Mesenchymal stem cell (in vitro differentiated cells and primary cell): ENCODE measurements at regions not wholly inside any gene's neighbourhood (a gene's known extent, or its start where the extent isn't known, plus 50 kb on each side); places are given as distances from the start of the nearest gene placed in this dataset.

Experiments used
- DNase-seq: peaks from one replicate; pipeline ENCODE4 v3.0.0-alpha.2; 2013
- H2AFZ ChIP-seq: one replicate; pipeline ENCODE4 v1.6.1; 2013; ENCODE audit warnings: low read depth, mild to moderate bottlenecking, control low read depth, inconsistent platforms, low read length, moderate library complexity
- H2AK5ac ChIP-seq: 2 replicates; pipeline ENCODE4 v1.6.1; 2013; ENCODE audit warnings: low read length, moderate library complexity, mild to moderate bottlenecking, inconsistent platforms; ENCODE audit not compliant: severe bottlenecking
- H2BK120ac ChIP-seq: one replicate; pipeline ENCODE4 v1.6.1; 2013; ENCODE audit warnings: low read depth, mild to moderate bottlenecking, inconsistent platforms, low read length, moderate library complexity
- H2BK12ac ChIP-seq, 2 experiments: one replicate each; pipeline ENCODE4 v1.6.1; 2013; ENCODE audit warnings: inconsistent platforms in 2 of 2, low read length in 2 of 2, mild to moderate bottlenecking in 2 of 2, moderate library complexity in 2 of 2, control low read depth in 1 of 2
- H2BK15ac ChIP-seq: one replicate; pipeline ENCODE4 v1.6.1; 2013; ENCODE audit warnings: mild to moderate bottlenecking, low read depth, inconsistent platforms; ENCODE audit not compliant: poor library complexity, severe bottlenecking
- H2BK5ac ChIP-seq: 2 replicates; pipeline ENCODE4 v1.6.1; 2013; ENCODE audit warnings: low read depth, mild to moderate bottlenecking, low read length, control low read depth, inconsistent platforms; ENCODE audit not compliant: poor library complexity, severe bottlenecking
- H3K14ac ChIP-seq, 2 experiments: one replicate each; pipeline ENCODE4 v1.6.1; 2013; ENCODE audit warnings: inconsistent platforms in 2 of 2, low read length in 2 of 2, control low read depth in 1 of 2, mild to moderate bottlenecking in 1 of 2, moderate library complexity in 1 of 2
- H3K18ac ChIP-seq, 2 experiments: one replicate each; pipeline ENCODE4 v1.6.1; 2013; ENCODE audit warnings: inconsistent platforms in 2 of 2, low read length in 2 of 2, control low read depth in 1 of 2, low read depth in 1 of 2, mild to moderate bottlenecking in 1 of 2
- H3K23ac ChIP-seq, 2 experiments: one replicate each; pipeline ENCODE4 v1.6.1; 2013; ENCODE audit warnings: inconsistent platforms in 2 of 2, low read length in 2 of 2, mild to moderate bottlenecking in 2 of 2, moderate library complexity in 2 of 2, control low read depth in 1 of 2
- H3K27ac ChIP-seq: 2 replicates; pipeline ENCODE4 v1.5.1; 2013; ENCODE audit warnings: mild to moderate bottlenecking, moderate library complexity, low read length, control low read depth, inconsistent platforms; ENCODE audit not compliant: poor library complexity, severe bottlenecking
- H3K27me3 ChIP-seq, 2 experiments: 2 replicates each; pipeline versions ENCODE4 v1.6.1 to v1.7.0; 2013; ENCODE audit warnings: low read length in 2 of 2, mild to moderate bottlenecking in 2 of 2, moderate library complexity in 2 of 2, control low read depth in 1 of 2, inconsistent platforms in 1 of 2; ENCODE audit not compliant: control insufficient read depth in 1 of 2, insufficient read depth in 1 of 2
- H3K36me3 ChIP-seq, 2 experiments: 2 replicates each; pipeline versions ENCODE4 v1.6.1 to v1.7.0; 2013; ENCODE audit warnings: low read length in 2 of 2, control low read depth in 1 of 2, inconsistent platforms in 1 of 2, low read depth in 1 of 2, mild to moderate bottlenecking in 1 of 2; ENCODE audit not compliant: insufficient read depth in 2 of 2, control insufficient read depth in 1 of 2
- H3K4ac ChIP-seq, 2 experiments: one replicate each; pipeline ENCODE4 v1.6.1; 2013; ENCODE audit warnings: inconsistent platforms in 2 of 2, low read length in 2 of 2, mild to moderate bottlenecking in 2 of 2, moderate library complexity in 2 of 2, control low read depth in 1 of 2, low read depth in 1 of 2
- H3K4me1 ChIP-seq: 2 replicates; pipeline ENCODE4 v1.6.1; 2013; ENCODE audit warnings: low read depth, low read length, control low read depth; ENCODE audit not compliant: control insufficient read depth, insufficient read depth
- H3K4me2 ChIP-seq: 2 replicates; pipeline ENCODE4 v1.6.1; 2013; ENCODE audit warnings: low read length, mild to moderate bottlenecking, inconsistent platforms; ENCODE audit not compliant: poor library complexity, severe bottlenecking
- H3K4me3 ChIP-seq, 2 experiments: 2 replicates each; pipeline versions ENCODE4 v1.5.1 to v1.7.0; 2013; ENCODE audit warnings: low read length in 2 of 2, mild to moderate bottlenecking in 2 of 2, control low read depth in 1 of 2, low read depth in 1 of 2; ENCODE audit not compliant: insufficient read depth in 1 of 2
- H3K79me1 ChIP-seq: replicated peaks from 2 replicates; pipeline ENCODE4 v1.6.1; 2013; ENCODE audit warnings: mild to moderate bottlenecking, control low read depth, low read length, inconsistent platforms; ENCODE audit not compliant: poor library complexity, severe bottlenecking
- H3K9ac ChIP-seq: 2 replicates; pipeline ENCODE4 v1.7.0; 2013; ENCODE audit warnings: mild to moderate bottlenecking, low read length, moderate library complexity
- H3K9me3 ChIP-seq: 2 replicates; pipeline ENCODE4 v1.7.0; 2013; ENCODE audit warnings: mild to moderate bottlenecking, low read length; ENCODE audit not compliant: control insufficient read depth
- H4K8ac ChIP-seq: one replicate; pipeline ENCODE4 v1.6.1; 2013; ENCODE audit warnings: inconsistent platforms, mild to moderate bottlenecking, low read length, moderate library complexity
- H4K91ac ChIP-seq: one replicate; pipeline ENCODE4 v1.6.1; 2013; ENCODE audit warnings: mild to moderate bottlenecking, low read length, inconsistent platforms
- WGBS: methylation state at CpG from one replicate; pipeline ENCODE4 v1.1.7; 2013; ENCODE audit warnings: mixed read lengths; 5-methylcytosine and 5-hydroxymethylcytosine counted together

- WGBS, result 93% methylated on average over 1 of the region's 1 CpG
Observed at GRCh38 chr7:53531-53930, 138.8 kb upstream of the FAM20C start.

GRCh38 chr7:54615-55014 lies 137.8 kb upstream of the FAM20C start:
- H3K4me2 ChIP-seq, result no peak overlapping the region
- H3K27me3 ChIP-seq, result peaks cover 11 to 21% of the 10 kb centered on the region in 2 experiments
- H4K91ac ChIP-seq, result no peak overlapping the region
- H3K18ac ChIP-seq, result no peak overlapping the region
- H2BK15ac ChIP-seq, result no peak overlapping the region
- H4K8ac ChIP-seq, result no peak overlapping the region
- H3K9ac ChIP-seq, result no peak overlapping the region
- no peak overlapping the region for H2BK12ac ChIP-seq
- no peaks in the 10 kb centered on the region for H3K79me1 ChIP-seq
- no peak overlapping the region for H3K14ac ChIP-seq
- H3K36me3 ChIP-seq, result no peaks in the 10 kb centered on the region
- H2AFZ ChIP-seq, result no peak overlapping the region
- H3K9me3 ChIP-seq, result peaks cover 4% of the 10 kb centered on the region
- WGBS, result 81% methylated on average over 6 of the region's 6 CpGs
- no peak overlapping the region for H2AK5ac ChIP-seq
- no peak overlapping the region for H2BK5ac ChIP-seq
- no peak overlapping the region for H3K4ac ChIP-seq
- H3K4me3 ChIP-seq, result no peak overlapping the region
- H2BK120ac ChIP-seq, result no peak overlapping the region
- DNase-seq, result no peak
- peak overlapping the region in 1 of 2 experiments; percentile 29 for H3K23ac ChIP-seq
- no peak overlapping the region for H3K27ac ChIP-seq
- H3K4me1 ChIP-seq, result no peaks in the 10 kb centered on the region

More at GRCh38 chr7:53531-53930, 138.8 kb upstream of the FAM20C start:
- H4K8ac ChIP-seq, result no peak overlapping the region
- H3K27ac ChIP-seq, result no peak overlapping the region
- H3K79me1 ChIP-seq, result no peaks in the 10 kb centered on the region
- H3K23ac ChIP-seq, result no peak overlapping the region
- H3K4me3 ChIP-seq, result no peak overlapping the region
- H3K4me2 ChIP-seq, result no peak overlapping the region
- H2BK120ac ChIP-seq, result no peak overlapping the region
- H3K27me3 ChIP-seq, result peaks cover 11 to 16% of the 10 kb centered on the region in 2 experiments
- no peak for DNase-seq
- no peak overlapping the region for H2AK5ac ChIP-seq
- H2BK15ac ChIP-seq, result no peak overlapping the region
- no peak overlapping the region for H4K91ac ChIP-seq
- no peak overlapping the region for H3K4ac ChIP-seq
- H3K9me3 ChIP-seq, result peaks cover 4% of the 10 kb centered on the region
- H3K36me3 ChIP-seq, result no peaks in the 10 kb centered on the region
- H2AFZ ChIP-seq, result no peak overlapping the region
- no peak overlapping the region for H2BK12ac ChIP-seq
- H3K9ac ChIP-seq, result no peak overlapping the region
- H3K14ac ChIP-seq, result no peak overlapping the region
- no peak overlapping the region for H3K18ac ChIP-seq
- H2BK5ac ChIP-seq, result no peak overlapping the region
- H3K4me1 ChIP-seq, result no peaks in the 10 kb centered on the region

- Histone ChIP-seq H2AFZ (no peak overlapping the region), H3K4me2 (no peak overlapping the region), H3K36me3 (no peaks in the 10 kb centered on the region), H2BK5ac (no peak overlapping the region), H3K79me1 (no peaks in the 10 kb centered on the region), H3K27me3 (peaks cover 7 to 18% of the 10 kb centered on the region in 2 experiments), H3K18ac (no peak overlapping the region), H3K9ac (no peak overlapping the region), H2AK5ac (no peak overlapping the region), H2BK120ac (no peak overlapping the region), H3K4me1 (no peaks in the 10 kb centered on the region), H3K27ac (no peak overlapping the region), H2BK12ac (no peak overlapping the region), H3K9me3 (peaks cover 4% of the 10 kb centered on the region), H3K4me3 (no peak overlapping the region), H3K14ac (no peak overlapping the region), H3K23ac (no peak overlapping the region), H4K8ac (no peak overlapping the region), H3K4ac (no peak overlapping the region), H4K91ac (no peak overlapping the region), H2BK15ac (no peak overlapping the region)
- DNase-seq, result no peak
- 83% methylated on average over 7 of the region's 9 CpGs for WGBS
Observed at GRCh38 chr7:55690-56248, 136.6 kb upstream of the FAM20C start.

- no peak overlapping the region for H3K4me2 ChIP-seq
- no peak overlapping the region for H3K14ac ChIP-seq
- no peaks in the 10 kb centered on the region for H3K79me1 ChIP-seq
- no peak overlapping the region for H2AK5ac ChIP-seq
- no peak overlapping the region for H2BK5ac ChIP-seq
- no peaks in the 10 kb centered on the region for H3K36me3 ChIP-seq
- H2BK15ac ChIP-seq, result no peak overlapping the region
- H4K91ac ChIP-seq, result no peak overlapping the region
- no peaks in the 10 kb centered on the region for H3K4me1 ChIP-seq
- peaks cover 6 to 18% of the 10 kb centered on the region in 2 experiments for H3K27me3 ChIP-seq
- WGBS, result 91% methylated on average over 18 of the region's 18 CpGs
- no peak overlapping the region for H2BK120ac ChIP-seq
- no peak overlapping the region for H2BK12ac ChIP-seq
- no peak overlapping the region for H3K27ac ChIP-seq
- H3K4me3 ChIP-seq, result no peak overlapping the region
- H3K23ac ChIP-seq, result no peak overlapping the region
- DNase-seq, result no peak
- H3K9ac ChIP-seq, result no peak overlapping the region
- no peak overlapping the region for H3K4ac ChIP-seq
- no peak overlapping the region for H2AFZ ChIP-seq
- peaks cover 4% of the 10 kb centered on the region for H3K9me3 ChIP-seq
- H3K18ac ChIP-seq, result no peak overlapping the region
- H4K8ac ChIP-seq, result no peak overlapping the region
Observed at GRCh38 chr7:56291-56913, 136.0 kb upstream of the FAM20C start.
